NCI-H1417 treated with DMSO at 0.1 percent for 48 hours (cell line): ENCODE measurements at regions not wholly inside any gene's neighbourhood (a gene's known extent, or its start where the extent isn't known, plus 50 kb on each side); places are given as distances from the start of the nearest gene placed in this dataset.
"Not testable (repeated sequence)": the region's sequence is repeated elsewhere in the genome, so short reads cannot be mapped to it uniquely, and the experiment has no call there.

ENCODE experiments used
- DNase-seq: peaks from one replicate; lab custom pipeline; 2025; lab: John Stamatoyannopoulos, UW

- no peak for DNase-seq
Measured at GRCh38 chr3:26279091-26279490, 343.5 kb upstream of the LRRC3B start.

GRCh38 chr3:26280517-26280916 lies 342.1 kb upstream of the LRRC3B start:
- DNase-seq: no peak

GRCh38 chr3:26281284-26281985 lies 341.1 kb upstream of the LRRC3B start:
- DNase-seq: no peak

GRCh38 chr3:26284503-26284902 lies 338.1 kb upstream of the LRRC3B start:
- not testable (repeated sequence) for DNase-seq

- DNase-seq: peak; percentile 48
Measured at GRCh38 chr3:26291840-26292239, 330.7 kb upstream of the LRRC3B start.

GRCh38 chr3:26292780-26293179 lies 329.8 kb upstream of the LRRC3B start:
- DNase-seq: no peak

- DNase-seq: no peak
Measured at GRCh38 chr3:26293329-26293844, 329.2 kb upstream of the LRRC3B start.

- DNase-seq: no peak
Measured at GRCh38 chr3:26307192-26307591, 315.4 kb upstream of the LRRC3B start.

- no peak for DNase-seq
Measured at GRCh38 chr3:26307787-26308186, 314.8 kb upstream of the LRRC3B start.

- no peak for DNase-seq
Measured at GRCh38 chr3:26308454-26308853, 314.1 kb upstream of the LRRC3B start.

GRCh38 chr3:26309536-26309935 lies 313.0 kb upstream of the LRRC3B start:
- not testable (repeated sequence) for DNase-seq

- no peak for DNase-seq
Measured at GRCh38 chr3:26312816-26313215, 309.8 kb upstream of the LRRC3B start.

- DNase-seq: no peak
Measured at GRCh38 chr3:26316472-26316871, 306.1 kb upstream of the LRRC3B start.

- not testable (repeated sequence) for DNase-seq
Measured at GRCh38 chr3:26323741-26324140, 298.8 kb upstream of the LRRC3B start.

GRCh38 chr3:26340001-26340400 lies 282.6 kb upstream of the LRRC3B start:
- no peak for DNase-seq

- DNase-seq: no peak
Measured at GRCh38 chr3:26343647-26344046, 278.9 kb upstream of the LRRC3B start.

- DNase-seq: no peak
Measured at GRCh38 chr3:26345613-26346012, 277.0 kb upstream of the LRRC3B start.

- no peak for DNase-seq
Measured at GRCh38 chr3:26346497-26346896, 276.1 kb upstream of the LRRC3B start.

- DNase-seq: no peak
Measured at GRCh38 chr3:26347150-26347549, 275.4 kb upstream of the LRRC3B start.

- DNase-seq: no peak
Measured at GRCh38 chr3:26350853-26351252, 271.7 kb upstream of the LRRC3B start.

- DNase-seq: no peak
Measured at GRCh38 chr3:26353097-26353496, 269.5 kb upstream of the LRRC3B start.

GRCh38 chr3:26358405-26358804 lies 264.2 kb upstream of the LRRC3B start:
- DNase-seq: no peak

- DNase-seq: no peak
Measured at GRCh38 chr3:26365706-26366105, 256.9 kb upstream of the LRRC3B start.

- DNase-seq: no peak
Measured at GRCh38 chr3:26368312-26368711, 254.3 kb upstream of the LRRC3B start.
